GM10266 (cell line): ENCODE measurements at regions not wholly inside any gene's neighbourhood (a gene's known extent, or its start where the extent isn't known, plus 50 kb on each side); places are given as distances from the start of the nearest gene placed in this dataset.

Source experiments
- DNase-seq: peaks from one replicate; pipeline ENCODE4 v3.0.0; 2012; ENCODE audit errors: extremely low spot score
- CTCF ChIP-seq: IDR thresholded peaks from 2 replicates; pipeline ENCODE4 v1.5.1; 2012; ENCODE audit warnings: mild to moderate bottlenecking, low read depth; ENCODE audit not compliant: control insufficient read depth, insufficient read depth; ENCODE audit errors: missing control alignments

- no peak for DNase-seq
- TF ChIP-seq CTCF = no peak
Observed at GRCh38 chr10:131843089-131843595, 57.7 kb upstream of the PPP2R2D start.

GRCh38 chr10:131843881-131844284 is 56.9 kb upstream of the PPP2R2D start:
- no peak for TF ChIP-seq CTCF
- DNase-seq = no peak

GRCh38 chr10:131844529-131845084 is 56.2 kb upstream of the PPP2R2D start:
- TF ChIP-seq CTCF = no peak
- no peak for DNase-seq

- TF ChIP-seq CTCF = no peak
- no peak for DNase-seq
Observed at GRCh38 chr10:131845505-131846239, 55.1 kb upstream of the PPP2R2D start.

- DNase-seq = no peak
- TF ChIP-seq CTCF = no peak
Observed at GRCh38 chr10:131846240-131847101, 54.3 kb upstream of the PPP2R2D start.

GRCh38 chr10:131847241-131847783 is 53.5 kb upstream of the PPP2R2D start:
- no peak for DNase-seq

More at GRCh38 chr10:131847241-131847783, 53.5 kb upstream of the PPP2R2D start:
- TF ChIP-seq CTCF = no peak
